HG03460 (cell line): ENCODE measurements at regions not wholly inside any gene's neighbourhood (a gene's known extent, or its start where the extent isn't known, plus 50 kb on each side); places are given as distances from the start of the nearest gene placed in this dataset.
"Not testable (repeated sequence)": the region's sequence is repeated elsewhere in the genome, so short reads cannot be mapped to it uniquely, and the experiment has no call there.

Experiments
- ATAC-seq: cut with Tn5 transposase; IDR thresholded peaks from one replicate; pipeline ENCODE4 v1.9.1; 2021; ENCODE audit not compliant: unreplicated experiment

GRCh38 chr12:131636940-131637750, 73.7 kb upstream of the SFSWAP start:
- no peak for ATAC-seq

DNA sequence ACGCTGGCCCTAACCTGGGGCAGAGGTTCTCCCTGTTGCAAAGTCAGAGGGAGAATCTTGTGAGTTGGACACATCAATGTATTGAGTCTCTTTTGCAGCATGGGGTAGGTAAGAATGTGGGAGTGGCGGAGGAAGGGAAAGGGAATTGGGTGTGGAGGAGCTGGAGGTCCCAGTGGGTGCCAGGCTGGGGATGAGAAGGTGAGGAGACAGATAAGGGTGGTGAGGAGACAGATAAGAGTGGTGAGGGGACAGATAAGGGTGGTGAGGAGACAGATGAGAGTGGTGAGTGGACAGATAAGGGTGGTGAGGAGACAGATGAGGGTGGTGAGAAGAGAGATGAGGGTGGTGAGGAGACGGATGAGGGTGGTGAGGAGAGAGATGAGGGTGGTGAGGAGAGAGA, 72.9 kb upstream of the SFSWAP start:
- ATAC-seq: no peak

DNA sequence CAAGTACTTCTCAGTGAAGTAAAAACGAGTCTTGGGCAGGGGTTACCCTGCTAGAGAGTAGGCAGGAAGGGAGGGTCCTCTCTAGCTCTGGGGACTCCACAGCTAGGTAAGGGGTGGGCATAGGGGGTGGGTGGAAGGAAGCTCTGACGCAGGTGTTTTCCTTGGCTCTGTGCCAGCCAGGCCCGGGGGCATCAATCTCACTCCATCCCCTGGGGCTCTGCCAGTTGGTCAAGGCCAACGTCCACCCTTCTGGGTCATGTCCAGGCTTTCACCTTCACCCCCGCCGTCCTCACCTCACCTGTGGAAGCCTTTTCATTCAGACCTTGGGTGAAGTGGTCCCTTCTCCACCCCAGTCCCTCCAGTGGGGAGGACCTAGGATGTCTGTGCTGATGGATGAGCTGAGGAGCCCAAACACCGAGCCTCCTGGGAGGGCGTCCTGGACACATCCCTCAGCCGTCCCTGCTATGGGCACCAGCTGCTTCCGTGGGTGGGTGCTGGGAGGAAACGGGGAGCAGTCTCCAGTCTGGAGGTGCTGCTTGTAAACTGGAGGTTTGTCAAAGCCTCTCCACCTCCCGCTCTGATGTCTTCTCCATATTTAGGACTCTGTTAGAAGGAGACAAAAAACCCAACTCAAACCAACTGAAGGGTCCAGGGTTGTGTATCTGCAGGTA, 71.5 kb upstream of the SFSWAP start:
- ATAC-seq: no peak

- no peak for ATAC-seq
Measured at GRCh38 chr12:131640525-131640924, 70.4 kb upstream of the SFSWAP start.

DNA sequence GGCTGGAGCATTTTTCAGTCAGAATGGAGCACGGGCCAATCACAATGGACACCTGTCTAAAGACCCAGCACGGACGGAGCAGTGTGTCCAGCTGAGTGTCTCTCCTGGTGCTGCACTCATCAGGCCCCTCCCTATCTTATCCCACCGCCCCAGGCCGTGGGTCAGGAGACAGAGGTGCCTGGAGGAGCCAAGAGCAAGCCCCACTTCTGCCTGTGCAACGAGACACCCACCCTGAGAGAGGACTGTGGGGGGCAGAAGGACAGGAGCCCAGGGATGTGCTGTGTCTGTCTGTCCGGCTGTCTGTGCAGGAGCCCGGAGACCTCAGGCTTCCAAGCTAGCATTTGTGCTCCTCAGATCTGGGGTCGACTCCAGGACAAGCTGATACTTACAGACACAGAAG, 69.6 kb upstream of the SFSWAP start:
- ATAC-seq: no peak

DNA sequence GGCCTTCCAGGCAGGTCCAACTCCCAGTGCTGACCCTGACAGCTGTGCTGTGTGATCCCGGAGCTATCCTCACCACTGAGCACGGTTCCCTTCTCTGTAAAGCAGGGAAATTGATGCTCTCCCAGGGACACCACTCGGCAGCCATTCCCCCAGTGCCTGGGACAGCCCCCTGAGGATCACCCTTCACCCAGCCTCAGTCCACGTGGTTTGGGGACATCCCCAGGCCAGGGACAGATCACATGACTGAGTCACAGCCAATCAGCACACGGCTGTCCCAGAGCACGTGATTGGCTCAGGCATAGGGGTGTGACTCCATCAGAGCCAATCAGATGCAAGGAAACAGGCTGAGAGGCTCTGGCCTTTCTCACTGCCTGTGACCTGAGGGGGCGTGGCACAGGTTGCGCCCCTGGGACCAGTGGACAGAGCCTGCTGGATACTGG, 68.8 kb upstream of the SFSWAP start:
- peak; percentile 52 for ATAC-seq

DNA sequence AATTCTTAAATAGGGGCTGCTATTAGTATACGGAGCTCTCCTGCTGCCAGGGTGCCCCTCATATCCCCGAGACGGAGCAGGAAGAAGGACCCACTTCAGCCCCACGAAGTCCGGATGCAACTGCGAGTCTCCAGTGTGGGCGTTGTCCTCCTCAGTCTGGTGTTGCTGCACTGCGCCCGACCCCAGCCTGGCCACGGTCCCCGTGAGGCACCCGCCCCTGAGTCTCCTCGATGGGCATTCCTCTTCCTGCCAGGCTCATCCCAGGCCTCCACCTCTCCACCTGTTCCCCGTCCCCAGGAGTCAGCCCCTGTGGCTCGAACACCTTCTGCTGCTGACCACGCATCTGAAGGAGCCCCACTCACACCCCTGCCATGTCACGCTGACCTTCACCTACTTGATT, 68.1 kb upstream of the SFSWAP start:
- ATAC-seq: no peak

GRCh38 chr12:131643631-131644452, 67.0 kb upstream of the SFSWAP start:
- ATAC-seq: no peak

DNA sequence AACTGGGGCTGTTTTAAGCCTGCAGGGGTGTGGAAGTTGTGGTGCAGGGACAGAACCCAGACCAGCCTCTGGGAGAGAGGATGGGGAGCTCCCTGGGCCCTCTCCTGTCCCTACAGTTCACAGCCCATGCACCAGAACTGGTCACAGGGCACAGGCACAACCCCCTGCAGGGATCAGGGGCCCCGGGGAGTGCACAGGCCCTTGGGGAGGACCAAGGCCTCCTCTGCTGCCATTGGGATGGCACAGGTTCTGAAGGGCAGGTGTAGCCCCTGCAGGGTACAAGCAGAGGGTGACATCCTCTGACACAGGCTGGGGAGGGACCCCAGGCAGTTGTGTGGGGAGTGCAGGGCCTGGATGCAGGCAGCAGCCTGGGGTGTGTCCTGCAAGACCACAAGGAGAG, 66.4 kb upstream of the SFSWAP start:
- no peak for ATAC-seq

DNA sequence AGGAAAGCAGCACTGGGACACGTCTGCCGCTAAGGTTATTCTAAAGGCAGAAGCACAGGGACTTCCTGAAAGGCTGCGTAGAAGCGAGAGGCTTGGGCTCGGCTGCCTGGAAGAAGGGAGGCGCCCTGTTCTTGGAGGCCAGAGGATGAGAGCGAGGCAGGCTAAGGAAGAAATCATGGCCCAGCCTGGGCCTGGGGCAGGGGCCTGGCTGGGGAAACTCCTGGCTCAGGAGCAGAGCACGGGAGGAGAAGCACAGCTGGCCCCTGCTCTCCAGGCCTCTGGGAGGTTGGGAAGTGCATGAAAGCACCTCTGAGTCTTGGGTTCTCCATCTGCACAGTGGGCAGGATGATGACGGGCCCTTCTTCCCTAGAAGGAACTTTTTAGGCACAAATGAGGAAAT, 66.0 kb upstream of the SFSWAP start:
- ATAC-seq: not testable (repeated sequence)

- ATAC-seq: not testable (repeated sequence)
Measured at GRCh38 chr12:131645557-131645956, 65.3 kb upstream of the SFSWAP start.

GRCh38 chr12:131646444-131646843, 64.4 kb upstream of the SFSWAP start:
- not testable (repeated sequence) for ATAC-seq

- ATAC-seq: no peak
Measured at GRCh38 chr12:131647667-131648066, 63.2 kb upstream of the SFSWAP start.

GRCh38 chr12:131655469-131656174, 55.3 kb upstream of the SFSWAP start:
- ATAC-seq: not testable (repeated sequence)

- ATAC-seq: not testable (repeated sequence)
Measured at GRCh38 chr12:131656796-131657195, 54.1 kb upstream of the SFSWAP start.

DNA sequence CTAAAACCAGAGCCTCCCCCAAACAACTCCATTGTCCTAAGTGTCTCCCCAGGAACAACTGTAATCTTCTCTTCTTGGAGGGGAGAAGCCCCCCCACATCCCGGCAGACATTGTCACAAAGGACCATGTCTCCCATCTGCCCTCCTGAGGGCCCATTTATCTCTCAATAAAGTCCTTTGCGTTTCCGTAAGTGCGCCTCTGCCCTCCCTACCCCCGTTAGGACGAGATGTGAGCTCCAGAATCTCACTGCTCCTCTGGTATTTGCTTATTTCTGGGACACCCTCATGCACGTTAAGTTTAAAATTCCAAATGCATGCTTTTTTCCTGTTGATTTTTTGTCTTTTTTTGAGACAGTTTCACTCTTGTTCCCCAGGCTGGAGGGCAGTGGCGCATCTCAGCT, 52.3 kb upstream of the SFSWAP start:
- not testable (repeated sequence) for ATAC-seq

- ATAC-seq: not testable (repeated sequence)
Measured at GRCh38 chr12:131659484-131659883, 51.4 kb upstream of the SFSWAP start.

DNA sequence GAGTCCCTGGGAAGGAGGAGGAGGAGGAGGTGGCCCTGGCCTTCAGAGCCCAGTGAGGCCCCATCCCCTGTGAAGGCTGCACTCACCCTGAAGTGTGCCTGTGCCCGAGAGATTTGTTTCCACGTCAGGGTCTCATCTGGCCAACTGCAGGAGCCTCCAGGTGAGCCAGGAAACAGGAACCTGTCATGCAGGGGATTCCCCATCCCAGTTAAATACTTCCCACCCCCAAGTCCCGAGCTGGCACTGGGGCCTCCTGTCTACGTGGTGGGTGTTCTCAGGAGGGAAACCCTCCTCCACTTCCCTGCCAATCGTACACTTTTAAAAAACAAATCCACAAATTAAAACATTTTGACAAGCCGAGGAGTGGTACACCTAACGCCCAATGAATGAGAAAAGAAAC, 50.9 kb upstream of the SFSWAP start:
- not testable (repeated sequence) for ATAC-seq

GRCh38 chr12:131660401-131660800, 50.5 kb upstream of the SFSWAP start:
- not testable (repeated sequence) for ATAC-seq
